ENCODE measurements at regions not wholly inside any gene's neighbourhood (a gene's known extent, or its start where the extent isn't known, plus 50 kb on each side); places are given as distances from the start of the nearest gene placed in this dataset.

DNA sequence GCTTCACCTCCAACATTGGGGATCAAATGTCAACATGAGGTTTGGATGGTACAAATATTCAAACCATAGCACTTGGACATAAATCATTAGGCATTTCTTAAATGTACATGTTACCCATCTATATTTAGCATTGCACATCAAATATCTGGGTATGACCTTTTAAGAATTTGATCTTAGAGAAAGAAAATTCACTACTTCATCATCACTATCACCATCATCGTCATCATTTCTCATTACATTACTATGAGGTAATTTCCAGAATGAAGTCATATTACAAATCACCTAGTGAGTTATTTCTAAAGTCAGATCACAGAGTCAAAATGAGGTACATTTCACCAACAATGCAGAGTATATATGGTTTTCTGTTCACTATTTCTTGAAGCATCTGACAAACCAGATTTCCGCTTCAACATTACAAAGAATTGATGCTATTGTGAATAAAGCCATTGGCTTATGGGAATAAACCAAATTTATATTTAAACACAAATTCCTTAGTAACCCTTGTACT is 356.4 kb upstream of the GYPC start:
- no peak for TF ChIP-seq CTCF (IDR thresholded peaks at IDR 0.05; ENCODE audit: insufficient read depth, low read depth, low read length)
- no peak for DNase-seq (ENCODE audit: low read depth)
- H3K4me3 ChIP-seq (ENCODE audit: low read depth, low read length): no peak overlapping the region

- no peak for DNase-seq (ENCODE audit: low read depth)
- no peak for TF ChIP-seq CTCF (IDR thresholded peaks at IDR 0.05; ENCODE audit: insufficient read depth, low read depth, low read length)
Measured at GRCh38 chr2:126300348-126300747, 355.6 kb upstream of the GYPC start.

GRCh38 chr2:126302043-126302442 is 353.9 kb upstream of the GYPC start:
- DNase-seq (ENCODE audit: low read depth): no peak
- no peak for TF ChIP-seq CTCF (IDR thresholded peaks at IDR 0.05; ENCODE audit: insufficient read depth, low read depth, low read length)
- H3K4me3 ChIP-seq (ENCODE audit: low read depth, low read length): no peak overlapping the region

More at GRCh38 chr2:126300348-126300747, 355.6 kb upstream of the GYPC start:
- no peak overlapping the region for H3K4me3 ChIP-seq (ENCODE audit: low read depth, low read length)

DNA sequence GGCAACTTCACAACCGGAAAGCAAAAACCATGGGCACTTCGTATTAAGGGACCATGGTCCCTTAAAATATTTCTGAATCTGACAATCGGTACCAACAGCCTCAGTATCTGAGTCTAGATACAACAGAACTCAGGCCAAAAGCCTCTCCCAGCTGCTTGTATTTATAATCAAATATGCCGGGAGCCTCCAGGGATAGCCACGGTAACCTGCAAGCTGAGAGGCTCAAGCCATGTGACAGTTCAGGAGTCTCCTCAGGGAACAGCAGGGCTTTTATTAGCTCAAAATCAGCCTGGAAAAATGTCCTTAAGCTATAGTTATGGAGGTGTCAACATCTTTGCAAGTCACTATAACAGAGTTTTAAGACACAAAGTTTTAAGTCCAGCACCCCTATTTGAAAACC is 352.8 kb upstream of the GYPC start:
- DNase-seq (ENCODE audit: low read depth): no peak
- H3K4me3 ChIP-seq (ENCODE audit: low read depth, low read length): no peak overlapping the region
- no peak for TF ChIP-seq CTCF (IDR thresholded peaks at IDR 0.05; ENCODE audit: insufficient read depth, low read depth, low read length)

- DNase-seq (ENCODE audit: low read depth): no peak
- TF ChIP-seq CTCF (IDR thresholded peaks at IDR 0.05; ENCODE audit: insufficient read depth, low read depth, low read length): no peak
- no peak overlapping the region for H3K4me3 ChIP-seq (ENCODE audit: low read depth, low read length)
Measured at GRCh38 chr2:126304154-126304553, 351.8 kb upstream of the GYPC start.

- no peak for DNase-seq (ENCODE audit: low read depth)
- no peak for TF ChIP-seq CTCF (IDR thresholded peaks at IDR 0.05; ENCODE audit: insufficient read depth, low read depth, low read length)
- H3K4me3 ChIP-seq (ENCODE audit: low read depth, low read length): no peak overlapping the region
Measured at GRCh38 chr2:126306539-126306938, 349.4 kb upstream of the GYPC start.

DNA sequence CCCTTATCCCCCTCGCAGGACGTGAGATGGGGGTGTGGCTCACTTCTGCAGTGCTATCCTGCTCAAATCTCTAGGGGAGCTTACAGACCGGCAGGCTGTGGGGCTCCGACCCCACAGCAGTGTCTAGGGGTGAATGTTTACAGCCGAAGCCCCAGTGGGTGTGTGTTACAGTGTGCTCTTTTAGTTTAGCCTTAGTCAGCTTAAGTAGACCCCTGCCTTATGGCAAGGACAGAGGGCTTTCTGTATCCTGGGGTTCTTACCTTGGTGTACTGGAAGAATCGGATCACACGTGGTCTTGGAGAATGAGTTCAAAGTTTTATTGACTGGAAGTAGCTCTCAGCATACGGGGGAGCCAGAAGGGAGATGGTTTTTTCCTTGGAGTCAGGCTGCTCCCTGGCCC is 348.2 kb upstream of the GYPC start:
- TF ChIP-seq CTCF (IDR thresholded peaks at IDR 0.05; ENCODE audit: insufficient read depth, low read depth, low read length): no peak
- H3K4me3 ChIP-seq (ENCODE audit: low read depth, low read length): no peak overlapping the region
- DNase-seq (ENCODE audit: low read depth): no peak
